ENCODE measurements at regions not wholly inside any gene's neighbourhood (a gene's known extent, or its start where the extent isn't known, plus 50 kb on each side); places are given as distances from the start of the nearest gene placed in this dataset.

DNA sequence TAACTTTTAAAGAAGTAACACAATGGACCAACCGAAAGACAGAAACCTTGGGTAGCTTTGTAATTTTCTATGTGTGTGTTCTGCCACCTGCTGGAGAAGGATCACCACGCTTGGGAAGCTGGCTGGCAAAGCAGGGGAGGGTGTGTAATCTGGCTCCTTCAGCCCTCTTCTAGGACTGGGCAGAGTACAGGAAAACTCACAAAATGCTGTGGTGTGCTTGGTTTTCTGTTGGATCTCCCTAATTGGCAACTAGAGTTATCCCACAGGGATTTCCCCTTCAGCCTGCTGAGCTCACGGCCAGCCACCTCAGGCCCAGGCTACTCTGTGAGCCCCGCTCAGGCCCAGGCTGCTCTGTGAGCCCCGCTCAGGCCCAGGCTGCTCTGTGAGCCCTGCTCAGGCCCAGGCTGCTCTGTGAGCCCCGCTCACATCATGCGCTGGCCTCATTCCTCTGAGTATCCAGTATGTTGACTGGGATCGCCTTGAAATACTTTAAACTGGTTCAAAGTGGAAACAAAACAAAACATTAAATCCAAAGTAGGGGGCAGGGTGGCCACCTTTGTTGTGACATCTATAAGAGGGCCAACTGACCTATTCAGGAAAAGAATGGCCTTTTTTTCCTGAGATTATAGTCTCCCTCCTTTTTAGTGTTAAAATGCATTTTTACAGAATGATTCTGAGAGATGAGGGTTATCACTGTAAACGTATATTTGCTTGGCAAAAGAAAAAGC lies 52.0 kb upstream of the RNU6-8 start:
- DNase-seq: peak; percentile 63

GRCh38 chr14:32255789-32256188 lies 52.7 kb upstream of the RNU6-8 start:
- DNase-seq: no peak

DNA sequence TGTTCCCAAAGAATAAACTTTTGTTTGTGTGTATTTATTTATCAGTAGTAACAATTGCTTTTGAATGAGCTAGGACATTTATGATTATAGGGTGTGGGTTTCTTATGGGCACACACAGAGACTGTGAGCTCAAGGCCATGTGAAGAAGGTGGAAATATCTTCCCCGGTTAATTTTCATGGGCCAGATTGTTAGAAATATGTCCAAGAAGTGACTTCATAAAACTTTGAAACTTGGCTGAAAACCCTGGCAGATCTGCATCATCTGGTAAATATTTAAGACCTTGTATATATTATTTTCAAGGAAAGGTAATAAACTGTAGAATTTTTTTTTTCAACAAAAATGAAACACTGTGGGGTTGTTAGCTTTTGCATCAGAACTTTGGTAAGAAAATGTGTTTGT lies 53.5 kb upstream of the RNU6-8 start:
- no peak for DNase-seq

DNA sequence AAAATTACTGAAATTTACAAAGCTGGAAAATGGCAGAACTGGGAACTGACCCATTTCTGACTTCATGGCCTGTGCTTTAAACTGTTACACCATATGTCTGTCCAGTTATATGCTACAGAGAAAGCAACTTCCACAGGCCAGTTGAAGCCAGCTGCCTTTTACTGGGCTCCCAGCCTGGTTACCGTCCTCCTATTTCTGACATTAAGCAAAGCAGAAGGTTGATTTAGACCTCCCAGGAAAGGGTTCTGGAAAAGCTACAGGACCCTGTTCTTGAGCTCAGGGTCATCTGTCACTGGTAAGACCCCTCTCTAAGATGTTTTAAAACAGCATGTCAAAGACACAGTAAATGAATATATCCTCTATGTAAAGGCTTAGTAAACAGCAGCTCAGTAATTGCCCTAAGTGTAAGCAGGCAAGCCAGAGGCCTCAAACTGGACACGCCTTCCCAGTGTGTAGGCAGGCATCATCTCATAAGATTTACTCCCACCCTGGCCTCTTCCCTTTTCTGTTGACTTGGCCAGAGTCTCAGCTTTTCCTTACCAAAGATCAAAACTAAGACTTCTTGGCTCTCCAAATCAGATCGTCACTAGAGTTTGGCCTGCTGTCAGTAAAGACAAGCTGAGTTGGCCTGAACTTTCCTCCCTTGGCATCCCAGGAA lies 55.4 kb upstream of the RNU6-8 start:
- DNase-seq: no peak

- no peak for DNase-seq
These were observed 56.4 kb upstream of the RNU6-8 start for GRCh38 chr14:32259368-32260013.

DNA sequence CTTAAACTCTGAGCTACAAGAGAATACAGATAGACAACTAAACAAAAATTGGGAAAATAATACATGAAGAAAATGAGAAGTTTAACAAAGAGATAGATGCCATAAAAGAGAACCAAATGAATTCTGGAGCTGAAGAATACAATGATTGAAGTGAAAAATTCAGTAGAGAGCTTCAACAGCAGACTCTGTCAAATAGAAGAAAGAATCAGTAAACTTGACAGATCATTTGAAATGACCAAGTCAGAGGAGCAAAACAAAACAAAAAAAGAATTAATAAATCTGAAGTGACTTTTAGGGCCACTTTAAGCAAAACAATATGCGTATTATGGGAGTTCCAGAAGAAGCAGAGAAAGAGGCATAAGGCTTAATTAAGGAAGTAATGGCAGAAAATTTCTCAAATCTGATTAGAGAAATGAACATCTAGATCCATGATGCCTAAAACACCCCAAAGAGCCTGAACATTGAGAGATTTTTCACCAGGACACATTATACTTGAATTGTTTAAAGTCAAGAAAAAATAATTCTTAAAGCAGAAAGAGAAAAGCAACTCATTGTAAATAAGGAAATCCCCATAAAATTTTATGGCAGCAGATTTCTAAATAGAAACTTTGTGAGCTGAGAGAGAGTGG lies 61.0 kb upstream of the RNU6-8 start:
- DNase-seq: no peak

DNA sequence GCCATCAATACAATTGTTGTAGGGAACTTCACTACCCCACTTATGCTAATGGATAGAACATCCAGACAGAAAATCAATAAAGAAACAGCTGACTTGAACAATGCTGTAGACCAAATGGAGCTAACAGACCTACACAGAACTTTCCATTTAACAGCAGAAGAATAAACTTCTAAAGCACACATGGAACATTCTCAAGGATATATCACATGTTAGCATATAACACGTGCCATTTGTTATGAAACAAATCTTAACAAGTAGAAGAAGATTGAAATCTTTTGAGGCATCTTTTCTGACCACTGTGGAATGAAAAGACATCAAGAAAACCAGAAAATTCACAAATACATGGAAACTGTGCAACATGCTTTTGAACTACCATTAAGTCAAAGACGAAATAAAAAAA lies 62.5 kb upstream of the RNU6-8 start:
- DNase-seq: no peak

GRCh38 chr14:32277998-32278397 lies 51.1 kb upstream of the AKAP6 start:
- DNase-seq: no peak
